ENCODE measurements at regions not wholly inside any gene's neighbourhood (a gene's known extent, or its start where the extent isn't known, plus 50 kb on each side); places are given as distances from the start of the nearest gene placed in this dataset.

GRCh38 chr5:154677921-154678320 lies 77.3 kb upstream of the LARP1 start:
- H3K27ac ChIP-seq (ENCODE audit: low read length), result no peak overlapping the region

GRCh38 chr5:154676508-154676907 lies 78.7 kb upstream of the LARP1 start:
- Histone ChIP-seq H3K4me1 (ENCODE audit: control insufficient read depth, insufficient read depth, low read length) (no peaks in the 10 kb centered on the region), H3K27ac (ENCODE audit: low read length) (no peak overlapping the region), H3K27me3 (ENCODE audit: control insufficient read depth, insufficient read depth, low read length) (no peaks in the 10 kb centered on the region), H3K4me3 (ENCODE audit: low read depth in 2 of 2, low read length in 2 of 2) (no peak overlapping the region), H3K9me3 (ENCODE audit: control insufficient read depth, insufficient read depth, low read depth, low read length) (no peaks in the 10 kb centered on the region), H3K36me3 (ENCODE audit: control insufficient read depth, insufficient read depth, low read length) (no peaks in the 10 kb centered on the region)
- intact Hi-C loops (cut with micrococcal nuclease; ENCODE audit: unreplicated experiment), result no loop called here
- in situ Hi-C loops (cut with HindIII; ENCODE audit: low pct_unique_long_range_greater_than_20kb, low sequenced_read_pairs), result no loop called here
- no peak for TF ChIP-seq SIN3A (IDR thresholded peaks at IDR 0.05; ENCODE audit: borderline replicate concordance, insufficient read depth, low read depth, low read length)
- TF ChIP-seq, protein P1, sequence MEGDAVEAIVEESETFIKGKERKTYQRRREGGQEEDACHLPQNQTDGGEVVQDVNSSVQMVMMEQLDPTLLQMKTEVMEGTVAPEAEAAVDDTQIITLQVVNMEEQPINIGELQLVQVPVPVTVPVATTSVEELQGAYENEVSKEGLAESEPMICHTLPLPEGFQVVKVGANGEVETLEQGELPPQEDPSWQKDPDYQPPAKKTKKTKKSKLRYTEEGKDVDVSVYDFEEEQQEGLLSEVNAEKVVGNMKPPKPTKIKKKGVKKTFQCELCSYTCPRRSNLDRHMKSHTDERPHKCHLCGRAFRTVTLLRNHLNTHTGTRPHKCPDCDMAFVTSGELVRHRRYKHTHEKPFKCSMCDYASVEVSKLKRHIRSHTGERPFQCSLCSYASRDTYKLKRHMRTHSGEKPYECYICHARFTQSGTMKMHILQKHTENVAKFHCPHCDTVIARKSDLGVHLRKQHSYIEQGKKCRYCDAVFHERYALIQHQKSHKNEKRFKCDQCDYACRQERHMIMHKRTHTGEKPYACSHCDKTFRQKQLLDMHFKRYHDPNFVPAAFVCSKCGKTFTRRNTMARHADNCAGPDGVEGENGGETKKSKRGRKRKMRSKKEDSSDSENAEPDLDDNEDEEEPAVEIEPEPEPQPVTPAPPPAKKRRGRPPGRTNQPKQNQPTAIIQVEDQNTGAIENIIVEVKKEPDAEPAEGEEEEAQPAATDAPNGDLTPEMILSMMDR (IDR thresholded peaks at IDR 0.05), result no peak
- no peak for TF ChIP-seq REST (IDR thresholded peaks at IDR 0.05; ENCODE audit: insufficient read depth in 1 of 2, low read depth in 2 of 2, low read length in 1 of 2)
- TF ChIP-seq TCF7L2 (IDR thresholded peaks at IDR 0.05; ENCODE audit: low read depth, low read length), result no peak
- no peak for TF ChIP-seq POLR2AphosphoS5 (IDR thresholded peaks at IDR 0.05; ENCODE audit: low read depth, low read length)
- POLR2A ChIA-PET, result no interaction called here
- no peak for ATAC-seq
- DNase-seq (ENCODE audit: low read depth, low spot score), result no peak
- CTCF ChIA-PET, result no interaction called here
- no TSS peak for BruUV-seq (replicated peaks)

More at GRCh38 chr5:154677921-154678320, 77.3 kb upstream of the LARP1 start:
- intact Hi-C loops (cut with micrococcal nuclease; ENCODE audit: unreplicated experiment) (no loop called here), in situ Hi-C loops (cut with HindIII; ENCODE audit: low pct_unique_long_range_greater_than_20kb, low sequenced_read_pairs) (no loop called here)
- no peaks in the 10 kb centered on the region for H3K27me3 ChIP-seq (ENCODE audit: control insufficient read depth, insufficient read depth, low read length)
- H3K4me1 ChIP-seq (ENCODE audit: control insufficient read depth, insufficient read depth, low read length), result no peaks in the 10 kb centered on the region
- CTCF ChIA-PET, result no interaction called here
- TF ChIP-seq, protein P1 (IDR thresholded peaks at IDR 0.05), result no peak
- no peak for TF ChIP-seq REST (IDR thresholded peaks at IDR 0.05; ENCODE audit: insufficient read depth in 1 of 2, low read depth in 2 of 2, low read length in 1 of 2)
- no peak for TF ChIP-seq POLR2AphosphoS5 (IDR thresholded peaks at IDR 0.05; ENCODE audit: low read depth, low read length)
- TF ChIP-seq TCF7L2 (IDR thresholded peaks at IDR 0.05; ENCODE audit: low read depth, low read length), result no peak
- TF ChIP-seq SIN3A (IDR thresholded peaks at IDR 0.05; ENCODE audit: borderline replicate concordance, insufficient read depth, low read depth, low read length), result no peak
- no peak overlapping the region for H3K4me3 ChIP-seq (ENCODE audit: low read depth in 2 of 2, low read length in 2 of 2)
- ATAC-seq, result no peak
- POLR2A ChIA-PET, result no interaction called here
- no TSS peak for BruUV-seq (replicated peaks)
- no peak for DNase-seq (ENCODE audit: low read depth, low spot score)
- H3K36me3 ChIP-seq (ENCODE audit: control insufficient read depth, insufficient read depth, low read length), result no peaks in the 10 kb centered on the region
- H3K9me3 ChIP-seq (ENCODE audit: control insufficient read depth, insufficient read depth, low read depth, low read length), result no peaks in the 10 kb centered on the region
